Colonic mucosa (tissue), 4 donors: ENCODE measurements at regions not wholly inside any gene's neighbourhood (a gene's known extent, or its start where the extent isn't known, plus 50 kb on each side); places are given as distances from the start of the nearest gene placed in this dataset.

ENCODE experiments used
- DNase-seq: peaks from one replicate; pipeline ENCODE4 v3.0.0-alpha.2; 2020
- H3K27ac ChIP-seq: fragments of 200-600 bp; one replicate; pipeline ENCODE4 v1.8.0; 2021
- H3K27me3 ChIP-seq: fragments of 200-600 bp; one replicate; pipeline ENCODE4 v1.8.0; 2021
- H3K36me3 ChIP-seq: fragments of 200-600 bp; one replicate; pipeline ENCODE4 v1.8.0; 2021
- H3K4me1 ChIP-seq: fragments of 200-600 bp; one replicate; pipeline ENCODE4 v1.8.0; 2021; ENCODE audit warnings: mild to moderate bottlenecking
- H3K4me3 ChIP-seq: fragments of 200-600 bp; one replicate; pipeline ENCODE4 v1.8.0; 2021
- H3K9ac ChIP-seq, 2 donors: one replicate each; pipeline ENCODE4 v1.7.0; 2013; ENCODE audit warnings: control low read depth in 2 of 2, low read depth in 2 of 2, low read length in 2 of 2
- H3K9me3 ChIP-seq: fragments of 200-600 bp; one replicate; pipeline ENCODE4 v1.8.0; 2021
- intact Hi-C: fragments of 100-400 bp; cut with DNase I; formaldehyde crosslinking; loops from one replicate; pipeline ENCODE4 v1.14.1; 2022
- TF ChIP-seq, protein P1 (sequence below): fragments of 200-600 bp; IDR thresholded peaks from one replicate; pipeline ENCODE4 v1.8.0; 2022; ENCODE audit warnings: antibody characterized with exemption, mild to moderate bottlenecking
- donor health status: healthy.
- donor health status: DM: no; HTN: no; CAD: no.
- donor health status: DM: no; HTN: no; CAD: no.

DNA sequence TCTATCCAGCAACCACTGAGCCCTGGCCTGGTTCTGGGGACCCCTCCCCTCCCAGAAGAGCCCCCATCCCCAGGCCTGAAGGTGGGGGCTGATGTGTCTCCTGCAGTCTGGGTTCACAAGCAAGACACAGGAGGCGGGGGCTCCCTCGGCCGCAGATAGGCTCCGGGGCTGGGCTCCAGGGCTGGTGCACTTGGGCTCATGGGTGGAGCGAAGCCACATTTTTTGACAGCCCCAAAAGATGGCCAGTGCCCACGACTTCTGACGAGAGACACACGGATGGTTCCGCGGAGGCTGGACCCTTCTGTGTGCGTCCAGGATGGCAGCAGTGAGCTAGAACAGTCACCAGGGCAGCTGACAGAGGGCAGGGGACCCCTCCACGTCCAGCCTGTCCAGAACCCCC is 57.1 kb upstream of the GATA5 start:
- no peaks in the 10 kb centered on the region for H3K9me3 ChIP-seq
- H3K4me1 ChIP-seq: no peaks in the 10 kb centered on the region
- H3K9ac ChIP-seq: no peak overlapping the region
- no peak overlapping the region for H3K27ac ChIP-seq
- no peaks in the 10 kb centered on the region for H3K27me3 ChIP-seq
- H3K4me3 ChIP-seq: no peak overlapping the region
- intact Hi-C loops: no loop called here
- H3K36me3 ChIP-seq: no peaks in the 10 kb centered on the region
- TF ChIP-seq, protein P1, sequence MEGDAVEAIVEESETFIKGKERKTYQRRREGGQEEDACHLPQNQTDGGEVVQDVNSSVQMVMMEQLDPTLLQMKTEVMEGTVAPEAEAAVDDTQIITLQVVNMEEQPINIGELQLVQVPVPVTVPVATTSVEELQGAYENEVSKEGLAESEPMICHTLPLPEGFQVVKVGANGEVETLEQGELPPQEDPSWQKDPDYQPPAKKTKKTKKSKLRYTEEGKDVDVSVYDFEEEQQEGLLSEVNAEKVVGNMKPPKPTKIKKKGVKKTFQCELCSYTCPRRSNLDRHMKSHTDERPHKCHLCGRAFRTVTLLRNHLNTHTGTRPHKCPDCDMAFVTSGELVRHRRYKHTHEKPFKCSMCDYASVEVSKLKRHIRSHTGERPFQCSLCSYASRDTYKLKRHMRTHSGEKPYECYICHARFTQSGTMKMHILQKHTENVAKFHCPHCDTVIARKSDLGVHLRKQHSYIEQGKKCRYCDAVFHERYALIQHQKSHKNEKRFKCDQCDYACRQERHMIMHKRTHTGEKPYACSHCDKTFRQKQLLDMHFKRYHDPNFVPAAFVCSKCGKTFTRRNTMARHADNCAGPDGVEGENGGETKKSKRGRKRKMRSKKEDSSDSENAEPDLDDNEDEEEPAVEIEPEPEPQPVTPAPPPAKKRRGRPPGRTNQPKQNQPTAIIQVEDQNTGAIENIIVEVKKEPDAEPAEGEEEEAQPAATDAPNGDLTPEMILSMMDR: no peak
- DNase-seq: no peak

DNA sequence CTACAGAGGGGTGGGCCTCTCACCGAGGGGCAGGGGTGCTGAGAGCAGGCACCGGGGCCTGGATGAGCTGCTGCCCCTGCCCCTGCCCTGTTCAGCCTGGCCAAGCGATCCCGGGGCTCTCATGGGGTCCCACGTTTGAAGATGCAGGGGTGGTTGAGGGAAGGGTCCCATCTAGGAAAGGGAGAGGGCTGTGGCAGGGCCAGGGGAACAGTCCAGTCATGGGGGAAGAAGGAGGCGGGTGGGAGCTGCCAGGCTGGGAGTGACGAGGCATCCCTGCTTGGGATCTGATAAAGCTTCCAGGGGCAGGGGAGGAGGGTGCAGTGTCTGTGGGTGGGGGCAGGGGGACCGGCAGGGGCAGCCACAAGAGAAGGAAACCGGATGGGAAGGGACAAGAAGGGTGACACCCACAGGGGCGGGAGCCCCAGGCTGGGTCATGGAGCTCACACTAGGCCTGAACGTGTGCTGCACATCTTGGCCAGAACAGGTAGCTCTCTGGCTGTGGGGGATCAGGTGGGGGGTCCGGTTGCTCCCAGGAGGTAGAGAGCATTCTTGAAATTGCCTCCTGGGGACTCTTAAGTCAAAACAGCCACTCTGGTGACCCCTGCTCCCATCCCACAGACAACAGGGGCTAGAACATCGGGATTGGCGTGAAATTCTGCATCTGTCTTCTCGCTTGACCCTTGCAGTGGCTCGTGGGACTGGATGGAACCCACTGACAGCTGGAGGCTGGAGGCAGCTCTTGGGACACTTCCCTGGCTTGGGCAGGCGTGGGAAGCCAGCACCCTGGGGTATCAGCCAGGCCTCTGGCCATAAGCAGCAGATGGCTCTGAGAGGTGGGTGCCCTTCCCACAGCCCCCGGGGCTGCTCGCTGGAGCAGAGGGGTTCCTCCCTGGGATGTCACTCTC is 58.0 kb upstream of the GATA5 start:
- no peak overlapping the region for H3K4me3 ChIP-seq
- H3K27ac ChIP-seq: no peak overlapping the region
- DNase-seq: no peak
- intact Hi-C loops: no loop called here
- no peaks in the 10 kb centered on the region for H3K4me1 ChIP-seq
- H3K27me3 ChIP-seq: no peaks in the 10 kb centered on the region
- H3K9ac ChIP-seq: no peak overlapping the region
- no peaks in the 10 kb centered on the region for H3K9me3 ChIP-seq
- TF ChIP-seq, protein P1: no peak
- H3K36me3 ChIP-seq: no peaks in the 10 kb centered on the region

- intact Hi-C loops: no loop called here
- TF ChIP-seq, protein P1: no peak
- H3K4me3 ChIP-seq: no peak overlapping the region
Observed at GRCh38 chr20:62534526-62535221, 58.9 kb upstream of the GATA5 start.

DNA sequence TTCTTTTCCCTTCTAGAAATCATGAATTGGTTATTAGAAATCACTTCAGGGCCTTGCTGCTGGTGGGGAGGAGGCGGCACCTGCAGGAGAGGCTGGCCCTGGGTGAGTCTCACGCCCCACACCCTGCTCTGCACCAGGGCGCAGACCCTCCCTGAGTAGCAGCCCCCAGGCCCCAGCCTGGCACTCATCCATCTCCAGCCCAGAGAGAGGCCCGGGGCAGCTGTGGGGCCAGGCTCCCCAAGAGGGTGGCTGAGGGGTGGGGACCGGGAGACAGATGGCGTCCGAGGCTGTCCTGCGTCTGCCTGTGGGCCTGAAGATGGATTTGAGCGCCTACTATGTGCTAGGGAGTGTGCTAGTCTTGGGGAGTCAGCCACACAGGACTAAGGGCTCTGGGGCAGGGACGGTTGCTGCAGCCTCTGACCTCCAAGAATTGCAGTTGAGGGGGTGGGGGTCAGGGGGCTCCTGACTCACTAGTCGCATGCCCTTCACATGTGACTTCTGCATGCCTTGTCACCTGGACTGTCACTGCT is 59.6 kb upstream of the GATA5 start:
- intact Hi-C loops: no loop called here
- H3K27me3 ChIP-seq: no peaks in the 10 kb centered on the region

More at GRCh38 chr20:62534526-62535221, 58.9 kb upstream of the GATA5 start:
- Histone ChIP-seq H3K36me3 (no peaks in the 10 kb centered on the region), H3K4me1 (no peaks in the 10 kb centered on the region), H3K9me3 (no peaks in the 10 kb centered on the region), H3K27me3 (no peaks in the 10 kb centered on the region), H3K9ac (no peak overlapping the region), H3K27ac (no peak overlapping the region)
- no peak for DNase-seq

DNA sequence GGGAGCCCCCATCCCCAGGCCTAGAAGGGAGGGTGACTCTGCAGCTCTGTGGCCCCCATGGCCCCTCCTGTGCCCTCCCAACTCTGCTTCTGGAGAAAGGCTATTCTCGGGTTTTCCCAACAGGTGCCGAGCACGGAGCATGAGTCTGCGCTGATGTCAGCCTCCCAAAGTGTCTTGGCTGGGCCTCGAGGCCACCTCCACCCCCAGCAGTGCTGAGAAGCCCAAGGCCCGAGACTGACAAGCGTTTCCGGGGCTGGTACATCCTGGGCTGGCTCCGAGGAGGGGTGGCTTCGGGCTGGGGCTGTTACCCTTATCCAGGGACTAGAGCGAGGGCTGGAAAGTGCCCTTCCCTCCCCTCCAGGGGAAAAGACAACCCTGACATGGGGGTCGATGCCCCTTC is 60.2 kb upstream of the GATA5 start:
- Histone ChIP-seq H3K4me3 (no peak overlapping the region), H3K36me3 (no peaks in the 10 kb centered on the region), H3K9ac (no peak overlapping the region), H3K27ac (no peak overlapping the region), H3K4me1 (no peaks in the 10 kb centered on the region), H3K27me3 (no peaks in the 10 kb centered on the region), H3K9me3 (no peaks in the 10 kb centered on the region)
- intact Hi-C loops: no loop called here
- DNase-seq: no peak
- TF ChIP-seq, protein P1: no peak

More for the DNA sequence above, 59.6 kb upstream of the GATA5 start:
- Histone ChIP-seq H3K9me3 (no peaks in the 10 kb centered on the region), H3K4me1 (no peaks in the 10 kb centered on the region), H3K27ac (no peak overlapping the region), H3K4me3 (no peak overlapping the region), H3K36me3 (no peaks in the 10 kb centered on the region), H3K9ac (no peak overlapping the region)
- TF ChIP-seq, protein P1: no peak
- no peak for DNase-seq
